Fibroblast of villous mesenchyme (primary cell): ENCODE measurements at regions not wholly inside any gene's neighbourhood (a gene's known extent, or its start where the extent isn't known, plus 50 kb on each side); places are given as distances from the start of the nearest gene placed in this dataset.
A peak's percentile ranks its signal among the peaks of the same experiment; 100 is the strongest.
"Not testable (repeated sequence)": the region's sequence is repeated elsewhere in the genome, so short reads cannot be mapped to it uniquely, and the experiment has no call there.

Experiments
- DNase-seq: peaks from one replicate; pipeline ENCODE4 v3.0.0-alpha.2; 2010; ENCODE audit warnings: low read depth
- H3K4me3 ChIP-seq: 2 replicates; pipeline ENCODE4 v1.5.1; 2011; ENCODE audit warnings: low read depth, mild to moderate bottlenecking, low read length
- CTCF ChIP-seq: IDR thresholded peaks from 2 replicates; pipeline ENCODE4 v1.5.1; 2012; ENCODE audit warnings: low read depth, mild to moderate bottlenecking, low read length; ENCODE audit not compliant: insufficient read depth

- peak; percentile 29 for TF ChIP-seq CTCF
- H3K4me3 ChIP-seq, result not testable (repeated sequence)
- peak; percentile 55 for DNase-seq
Observed at GRCh38 chr5:1598950-1599737, 75.4 kb upstream of the LPCAT1 start.

- H3K4me3 ChIP-seq, result peak overlapping the region; percentile 37
Observed at GRCh38 chr5:1597093-1597473, 73.3 kb upstream of the LPCAT1 start.

GRCh38 chr5:1596462-1597092 lies 72.8 kb upstream of the LPCAT1 start:
- not testable (repeated sequence) for H3K4me3 ChIP-seq, DNase-seq

More at GRCh38 chr5:1597093-1597473, 73.3 kb upstream of the LPCAT1 start:
- DNase-seq, result peak; percentile 31

DNA sequence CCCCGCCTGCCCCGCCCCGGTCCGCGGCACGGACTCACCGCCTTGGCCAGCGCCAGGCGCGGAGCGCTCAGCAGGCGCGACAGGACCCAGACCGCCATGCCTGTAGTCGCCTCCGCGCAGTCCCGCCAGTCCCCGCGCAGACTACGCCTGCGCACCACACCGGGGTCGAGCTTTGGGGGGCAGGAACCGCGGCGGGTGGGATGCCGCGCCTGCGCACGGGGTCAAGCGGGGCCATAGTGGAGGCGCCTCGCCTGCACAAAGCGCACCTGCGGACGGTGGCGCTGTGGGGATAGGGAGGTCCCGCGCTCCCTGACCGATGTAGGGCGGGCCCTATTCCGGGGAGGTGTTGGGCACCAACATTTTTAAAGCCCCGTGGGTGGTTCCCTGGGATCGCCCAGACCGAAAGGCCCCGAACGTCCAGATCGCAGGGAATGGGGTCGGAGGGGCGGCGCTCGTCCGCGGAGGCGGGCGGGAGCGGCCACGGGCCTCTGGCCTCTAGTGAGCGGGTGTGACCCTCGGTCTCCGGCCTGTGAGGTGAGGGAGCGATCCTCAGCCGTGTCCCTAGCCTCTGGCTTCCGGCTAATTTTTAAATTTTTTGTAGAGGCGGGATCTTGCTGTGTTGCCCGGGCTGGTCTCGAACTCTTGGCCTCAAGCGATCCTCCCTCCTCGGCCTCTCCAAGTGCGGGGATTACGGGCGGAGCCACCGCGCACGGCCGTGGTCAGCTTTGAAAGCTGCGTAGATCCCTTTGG lies 70.8 kb upstream of the LPCAT1 start:
- H3K4me3 ChIP-seq, result peak overlapping the region; percentile 59
- DNase-seq, result peak; percentile 37
- TF ChIP-seq CTCF, result peak; percentile 26

DNA sequence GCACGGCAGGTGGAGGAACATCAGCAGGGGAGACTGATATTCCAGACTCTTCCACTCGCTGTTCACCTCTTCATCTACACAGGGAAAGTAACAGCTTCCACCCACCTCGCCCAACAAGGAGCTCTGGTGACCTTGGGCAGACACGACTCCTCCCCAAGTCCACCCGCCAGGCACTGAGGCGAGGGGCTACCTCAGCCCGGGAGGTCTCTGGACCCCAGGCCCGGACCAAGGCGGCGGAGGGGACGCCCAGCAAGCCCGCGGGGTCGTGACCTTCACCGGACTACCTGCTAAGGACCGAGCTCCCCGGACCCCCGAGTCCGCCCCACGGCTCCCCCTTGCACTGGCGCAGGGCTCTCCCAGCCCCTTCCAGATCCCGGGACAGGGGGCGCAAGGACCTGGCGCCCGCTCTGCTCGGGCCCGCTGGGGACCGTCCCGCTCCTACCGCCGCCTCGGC lies 70.2 kb upstream of the LPCAT1 start:
- no peak for DNase-seq
- no peak for TF ChIP-seq CTCF
- peak overlapping the region; percentile 59 for H3K4me3 ChIP-seq

DNA sequence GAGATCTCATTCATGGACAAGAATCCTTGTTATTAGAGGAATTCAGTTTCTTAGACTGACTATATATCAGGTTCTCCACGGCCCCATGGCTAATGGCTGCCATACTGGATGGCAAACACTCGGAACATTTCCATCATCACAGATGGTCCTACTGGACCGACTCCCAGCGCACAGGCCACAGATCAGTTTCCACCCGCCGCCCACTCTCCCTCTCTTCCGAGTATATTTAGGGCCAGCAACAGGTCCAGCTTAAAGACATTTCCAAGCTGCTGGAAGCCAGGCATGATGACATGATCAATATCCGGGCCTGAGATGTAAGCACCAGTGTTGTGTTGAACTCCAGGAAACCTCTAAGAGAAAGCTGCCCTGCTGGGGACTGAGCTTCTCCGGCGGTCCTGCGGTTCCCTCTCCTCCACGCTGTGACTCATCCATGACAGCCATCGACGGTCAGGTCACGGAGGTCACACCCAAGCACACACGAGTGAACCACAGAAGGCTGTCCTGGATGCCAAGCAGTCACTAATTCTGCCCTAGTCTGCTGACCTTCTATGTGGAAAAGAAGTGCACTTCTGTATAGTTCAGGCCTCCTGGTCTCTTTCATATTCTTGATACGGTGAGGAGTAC lies 64.4 kb upstream of the LPCAT1 start:
- not testable (repeated sequence) for DNase-seq, H3K4me3 ChIP-seq

- DNase-seq, H3K4me3 ChIP-seq: not testable (repeated sequence)
Observed at GRCh38 chr5:1583081-1583875, 59.5 kb upstream of the LPCAT1 start.

GRCh38 chr5:1579389-1579788 lies 55.6 kb upstream of the LPCAT1 start:
- H3K4me3 ChIP-seq, DNase-seq: not testable (repeated sequence)

DNA sequence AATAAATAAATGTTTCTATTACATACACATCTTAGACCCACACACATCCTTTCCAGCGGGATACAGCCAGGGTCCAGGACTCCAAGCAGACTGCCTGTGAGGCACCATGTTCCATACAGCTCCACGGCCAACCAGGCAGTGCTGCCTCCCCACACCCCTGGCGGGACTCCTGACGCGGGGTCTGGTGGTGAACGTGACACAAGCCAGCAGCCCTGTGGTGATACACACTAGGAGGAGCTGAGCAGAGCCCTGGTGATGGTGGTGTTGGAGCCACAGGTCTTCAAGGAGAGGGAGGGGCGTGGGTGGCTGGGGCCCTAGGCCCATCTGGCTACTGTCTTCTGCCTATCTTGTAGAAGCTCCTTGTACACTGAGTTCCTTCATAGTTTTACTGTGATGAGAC lies 53.1 kb upstream of the LPCAT1 start:
- DNase-seq, H3K4me3 ChIP-seq: not testable (repeated sequence)

DNA sequence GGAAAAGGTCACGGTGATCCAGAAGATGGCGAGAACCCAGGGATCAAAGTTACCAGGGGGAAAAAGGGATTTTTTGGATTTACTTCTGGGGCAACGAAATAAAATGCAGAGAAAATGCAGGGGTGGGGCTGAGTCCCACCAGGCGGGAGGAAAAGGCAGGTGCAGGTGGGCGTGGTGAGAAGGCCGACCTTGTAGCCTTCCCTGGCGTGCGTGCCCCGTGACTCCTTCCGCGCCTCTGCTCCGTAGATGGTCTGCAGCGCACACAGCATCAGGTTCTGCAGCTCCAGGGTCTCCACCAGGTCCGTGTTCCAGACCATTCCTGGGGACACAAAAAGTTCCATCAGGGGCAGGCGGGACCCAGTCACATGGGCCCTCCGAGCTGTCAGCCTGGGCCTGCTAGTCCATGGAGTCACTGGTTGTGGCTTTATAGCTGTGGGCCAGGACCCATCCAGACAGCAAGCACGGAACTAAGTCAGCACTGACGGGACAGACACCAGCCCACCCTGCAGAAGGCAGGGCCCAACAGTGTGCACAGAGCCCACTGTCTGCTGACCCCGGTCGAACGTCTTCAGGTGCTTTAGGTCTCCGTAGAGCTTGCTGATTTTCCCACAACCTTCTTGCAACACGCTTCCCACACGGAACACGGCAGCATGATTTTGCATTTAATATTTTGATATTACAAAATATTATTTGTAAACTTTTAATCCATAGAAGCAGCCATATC lies 52.4 kb upstream of the LPCAT1 start:
- not testable (repeated sequence) for DNase-seq, H3K4me3 ChIP-seq

DNA sequence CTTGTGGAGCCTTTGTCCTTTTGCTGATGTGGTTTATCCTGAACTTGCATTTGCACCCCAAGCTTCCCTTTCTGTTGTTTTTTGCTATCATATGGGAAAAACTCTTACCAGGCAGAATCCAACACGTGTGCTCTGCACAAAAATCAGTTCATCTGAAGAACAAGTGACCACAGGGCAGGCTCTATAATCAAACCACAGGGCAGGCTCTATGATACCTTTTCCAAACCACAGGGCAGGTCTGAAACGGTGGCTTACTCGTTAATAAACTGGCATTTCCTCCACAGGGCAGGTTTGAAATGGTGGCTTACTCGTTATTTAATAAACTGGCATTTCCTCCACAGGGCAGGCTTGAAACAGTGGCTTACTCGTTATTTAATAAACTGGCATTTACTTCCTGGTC lies 51.7 kb upstream of the LPCAT1 start:
- not testable (repeated sequence) for DNase-seq, H3K4me3 ChIP-seq

GRCh38 chr5:1574023-1574318 lies 50.2 kb upstream of the LPCAT1 start:
- H3K4me3 ChIP-seq, DNase-seq: not testable (repeated sequence)

DNA sequence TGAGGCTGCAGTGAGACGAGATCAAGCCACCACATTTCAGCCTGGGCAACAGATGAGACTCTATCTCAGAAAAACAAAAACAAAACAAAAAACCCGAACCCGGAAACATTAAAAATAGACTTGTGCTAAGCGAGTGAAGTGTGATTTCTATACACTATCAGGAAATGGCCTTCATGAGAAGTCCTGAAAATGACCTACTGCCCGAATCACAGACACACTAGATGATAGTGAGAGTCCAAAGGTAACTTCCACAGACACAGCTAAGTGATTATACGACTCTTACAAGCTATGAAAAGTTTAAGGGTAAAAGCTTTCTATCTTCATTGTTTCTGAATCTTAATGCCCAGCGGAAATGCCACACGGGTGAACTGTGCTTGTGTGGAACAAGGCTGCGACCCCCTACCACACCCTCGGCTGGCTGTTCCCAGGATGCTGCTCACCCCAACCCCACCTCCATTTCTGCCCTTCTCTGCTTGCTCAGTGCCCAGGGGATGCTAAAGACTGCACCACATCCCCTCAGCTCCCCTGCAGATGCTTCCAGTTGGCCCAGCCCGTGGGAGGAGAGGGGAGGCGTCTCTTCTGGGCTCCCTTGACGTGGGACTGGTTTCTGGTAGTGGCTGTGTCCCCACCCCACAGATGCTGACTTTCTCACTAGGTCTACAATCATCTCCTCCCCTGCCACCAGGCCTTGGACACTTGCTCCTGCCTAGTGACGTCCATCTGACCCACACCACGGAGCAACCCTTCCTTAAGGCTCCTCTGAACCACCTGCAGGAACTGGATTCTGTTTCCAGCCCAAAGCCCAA lies 49.7 kb upstream of the LPCAT1 start:
- not testable (repeated sequence) for H3K4me3 ChIP-seq, DNase-seq
